ENCODE measurements at regions not wholly inside any gene's neighbourhood (a gene's known extent, or its start where the extent isn't known, plus 50 kb on each side); places are given as distances from the start of the nearest gene placed in this dataset.

GRCh38 chr12:58233886-58234285, 292.5 kb downstream of the ATP23 start:
- H3K27me3 ChIP-seq (ENCODE audit: control insufficient read depth, insufficient read depth, low read length): no peaks in the 10 kb centered on the region
- H3K27ac ChIP-seq (ENCODE audit: low read depth, low read length): no peak overlapping the region
- H3K4me1 ChIP-seq (ENCODE audit: control insufficient read depth, insufficient read depth, low read length): no peaks in the 10 kb centered on the region
- H3K4me3 ChIP-seq (ENCODE audit: low read length): no peak overlapping the region
- no peaks in the 10 kb centered on the region for H3K36me3 ChIP-seq (ENCODE audit: control insufficient read depth, insufficient read depth, low read length)
- H3K9ac ChIP-seq (ENCODE audit: low read length): no peak overlapping the region

DNA sequence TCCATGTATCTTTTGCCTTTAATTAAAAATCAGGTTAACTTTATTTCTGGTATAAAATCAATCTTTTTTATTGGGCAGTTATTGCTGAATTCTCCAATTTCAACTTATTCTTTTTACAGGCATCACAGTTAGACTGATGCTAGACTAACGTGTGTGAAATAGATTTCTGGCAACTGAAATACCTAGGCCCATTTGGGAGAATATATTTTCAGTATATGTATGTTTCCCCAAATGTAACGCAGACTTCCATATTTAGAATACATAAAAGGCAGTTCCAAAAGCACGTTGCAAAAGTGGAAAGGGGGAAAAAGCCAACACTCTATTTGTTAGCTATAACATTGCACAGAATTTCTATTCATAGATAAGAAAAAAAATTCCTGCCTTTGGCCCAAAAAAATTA, 297.0 kb downstream of the ATP23 start:
- no peak overlapping the region for H3K9ac ChIP-seq (ENCODE audit: low read length)
- no peaks in the 10 kb centered on the region for H3K36me3 ChIP-seq (ENCODE audit: control insufficient read depth, insufficient read depth, low read length)
- H3K4me3 ChIP-seq (ENCODE audit: low read length): no peak overlapping the region
- H3K27ac ChIP-seq (ENCODE audit: low read depth, low read length): no peak overlapping the region
- H3K4me1 ChIP-seq (ENCODE audit: control insufficient read depth, insufficient read depth, low read length): no peaks in the 10 kb centered on the region
- no peaks in the 10 kb centered on the region for H3K27me3 ChIP-seq (ENCODE audit: control insufficient read depth, insufficient read depth, low read length)

- Histone ChIP-seq H3K27ac (ENCODE audit: low read depth, low read length) (no peak overlapping the region), H3K4me1 (ENCODE audit: control insufficient read depth, insufficient read depth, low read length) (no peaks in the 10 kb centered on the region), H3K9ac (ENCODE audit: low read length) (no peak overlapping the region), H3K4me3 (ENCODE audit: low read length) (no peak overlapping the region), H3K27me3 (ENCODE audit: control insufficient read depth, insufficient read depth, low read length) (no peaks in the 10 kb centered on the region), H3K36me3 (ENCODE audit: control insufficient read depth, insufficient read depth, low read length) (no peaks in the 10 kb centered on the region)
Measured at GRCh38 chr12:58241099-58241498, 299.7 kb downstream of the ATP23 start.

GRCh38 chr12:58242796-58243630, 301.6 kb downstream of the ATP23 start:
- no peak overlapping the region for H3K27ac ChIP-seq (ENCODE audit: low read depth, low read length)
- no peaks in the 10 kb centered on the region for H3K4me1 ChIP-seq (ENCODE audit: control insufficient read depth, insufficient read depth, low read length)
- no peaks in the 10 kb centered on the region for H3K27me3 ChIP-seq (ENCODE audit: control insufficient read depth, insufficient read depth, low read length)
- no peak overlapping the region for H3K9ac ChIP-seq (ENCODE audit: low read length)
- no peaks in the 10 kb centered on the region for H3K36me3 ChIP-seq (ENCODE audit: control insufficient read depth, insufficient read depth, low read length)
- no peak overlapping the region for H3K4me3 ChIP-seq (ENCODE audit: low read length)

GRCh38 chr12:58247633-58248032, 306.3 kb downstream of the ATP23 start:
- H3K27me3 ChIP-seq (ENCODE audit: control insufficient read depth, insufficient read depth, low read length): no peaks in the 10 kb centered on the region
- no peak overlapping the region for H3K4me3 ChIP-seq (ENCODE audit: low read length)
- no peaks in the 10 kb centered on the region for H3K4me1 ChIP-seq (ENCODE audit: control insufficient read depth, insufficient read depth, low read length)
- no peak overlapping the region for H3K27ac ChIP-seq (ENCODE audit: low read depth, low read length)
- no peak overlapping the region for H3K9ac ChIP-seq (ENCODE audit: low read length)
- no peaks in the 10 kb centered on the region for H3K36me3 ChIP-seq (ENCODE audit: control insufficient read depth, insufficient read depth, low read length)

DNA sequence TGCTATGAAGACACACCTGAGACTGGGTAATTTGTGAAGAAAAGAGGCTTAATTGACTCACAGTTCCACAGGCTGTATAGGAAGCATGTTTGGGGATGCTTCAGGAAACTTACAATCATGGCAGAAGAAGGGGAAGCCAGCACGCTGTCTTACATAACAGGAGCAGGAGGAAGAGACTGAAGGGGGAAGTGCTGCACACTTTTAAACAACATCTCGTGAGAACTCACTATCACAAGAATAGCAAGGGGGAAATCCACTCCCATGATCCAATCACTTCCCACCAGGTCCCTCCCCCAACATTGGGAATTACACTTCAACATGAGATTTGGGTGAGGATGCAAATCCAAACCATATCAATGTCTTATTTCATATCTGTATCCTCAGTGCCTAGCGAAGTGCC, 307.2 kb downstream of the ATP23 start:
- no peak overlapping the region for H3K27ac ChIP-seq (ENCODE audit: low read depth, low read length)
- H3K27me3 ChIP-seq (ENCODE audit: control insufficient read depth, insufficient read depth, low read length): no peaks in the 10 kb centered on the region

GRCh38 chr12:58249610-58250009, 308.2 kb downstream of the ATP23 start:
- Histone ChIP-seq H3K27me3 (ENCODE audit: control insufficient read depth, insufficient read depth, low read length) (no peaks in the 10 kb centered on the region), H3K36me3 (ENCODE audit: control insufficient read depth, insufficient read depth, low read length) (no peaks in the 10 kb centered on the region), H3K4me1 (ENCODE audit: control insufficient read depth, insufficient read depth, low read length) (no peaks in the 10 kb centered on the region), H3K4me3 (ENCODE audit: low read length) (no peak overlapping the region), H3K27ac (ENCODE audit: low read depth, low read length) (no peak overlapping the region), H3K9ac (ENCODE audit: low read length) (no peak overlapping the region)

More for the DNA sequence above, 307.2 kb downstream of the ATP23 start:
- H3K9ac ChIP-seq (ENCODE audit: low read length): no peak overlapping the region
- H3K36me3 ChIP-seq (ENCODE audit: control insufficient read depth, insufficient read depth, low read length): no peaks in the 10 kb centered on the region
- no peaks in the 10 kb centered on the region for H3K4me1 ChIP-seq (ENCODE audit: control insufficient read depth, insufficient read depth, low read length)
- no peak overlapping the region for H3K4me3 ChIP-seq (ENCODE audit: low read length)

DNA sequence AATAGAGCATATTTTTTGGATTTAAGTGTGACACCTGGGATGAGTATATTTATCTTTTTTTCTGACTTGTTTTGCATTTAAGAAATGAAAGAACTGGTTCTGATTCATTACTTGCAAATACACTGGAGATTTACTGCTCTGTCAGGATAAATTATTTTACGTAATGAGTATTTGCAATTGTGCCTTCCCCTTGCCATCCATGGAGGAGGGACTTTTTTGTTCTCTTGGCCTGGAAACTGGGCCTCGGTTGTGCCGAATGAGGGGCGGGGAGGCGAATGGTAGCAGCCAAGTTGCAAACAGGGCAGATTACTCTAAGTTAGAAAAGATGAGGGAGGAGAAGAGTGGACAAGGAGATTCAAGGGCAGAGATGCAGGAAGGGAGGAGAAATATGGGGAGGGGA, 308.7 kb downstream of the ATP23 start:
- Histone ChIP-seq H3K27ac (ENCODE audit: low read depth, low read length) (no peak overlapping the region), H3K9ac (ENCODE audit: low read length) (no peak overlapping the region)

GRCh38 chr12:58252914-58253313, 311.5 kb downstream of the ATP23 start:
- Histone ChIP-seq H3K27ac (ENCODE audit: low read depth, low read length) (no peak overlapping the region), H3K9ac (ENCODE audit: low read length) (no peak overlapping the region), H3K27me3 (ENCODE audit: control insufficient read depth, insufficient read depth, low read length) (no peaks in the 10 kb centered on the region), H3K4me3 (ENCODE audit: low read length) (no peak overlapping the region), H3K4me1 (ENCODE audit: control insufficient read depth, insufficient read depth, low read length) (no peaks in the 10 kb centered on the region), H3K36me3 (ENCODE audit: control insufficient read depth, insufficient read depth, low read length) (no peaks in the 10 kb centered on the region)

More for the DNA sequence above, 308.7 kb downstream of the ATP23 start:
- no peaks in the 10 kb centered on the region for H3K4me1 ChIP-seq (ENCODE audit: control insufficient read depth, insufficient read depth, low read length)
- H3K36me3 ChIP-seq (ENCODE audit: control insufficient read depth, insufficient read depth, low read length): no peaks in the 10 kb centered on the region
- H3K27me3 ChIP-seq (ENCODE audit: control insufficient read depth, insufficient read depth, low read length): no peaks in the 10 kb centered on the region
- no peak overlapping the region for H3K4me3 ChIP-seq (ENCODE audit: low read length)

DNA sequence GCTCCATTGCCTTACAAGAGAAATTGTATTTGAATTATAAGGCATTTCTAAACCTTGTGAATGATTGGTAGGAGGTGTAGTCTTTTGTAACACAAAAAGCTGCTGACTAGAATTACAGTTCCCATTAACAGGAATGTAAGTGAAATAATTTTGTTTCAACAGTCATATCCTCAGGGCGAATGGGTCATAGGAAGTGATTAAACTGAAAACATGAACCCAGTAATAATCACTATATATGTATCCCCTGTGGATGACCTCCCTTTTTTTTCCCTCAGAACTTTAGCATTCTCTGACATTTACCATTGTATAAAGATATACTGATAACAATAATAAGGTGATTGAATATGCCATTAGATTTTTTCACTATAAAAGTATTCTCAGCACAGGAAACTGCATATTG, 312.3 kb downstream of the ATP23 start:
- H3K27ac ChIP-seq (ENCODE audit: low read depth, low read length): no peak overlapping the region
- H3K9ac ChIP-seq (ENCODE audit: low read length): no peak overlapping the region
- no peaks in the 10 kb centered on the region for H3K36me3 ChIP-seq (ENCODE audit: control insufficient read depth, insufficient read depth, low read length)
- no peaks in the 10 kb centered on the region for H3K4me1 ChIP-seq (ENCODE audit: control insufficient read depth, insufficient read depth, low read length)
- H3K27me3 ChIP-seq (ENCODE audit: control insufficient read depth, insufficient read depth, low read length): no peaks in the 10 kb centered on the region
- no peak overlapping the region for H3K4me3 ChIP-seq (ENCODE audit: low read length)

DNA sequence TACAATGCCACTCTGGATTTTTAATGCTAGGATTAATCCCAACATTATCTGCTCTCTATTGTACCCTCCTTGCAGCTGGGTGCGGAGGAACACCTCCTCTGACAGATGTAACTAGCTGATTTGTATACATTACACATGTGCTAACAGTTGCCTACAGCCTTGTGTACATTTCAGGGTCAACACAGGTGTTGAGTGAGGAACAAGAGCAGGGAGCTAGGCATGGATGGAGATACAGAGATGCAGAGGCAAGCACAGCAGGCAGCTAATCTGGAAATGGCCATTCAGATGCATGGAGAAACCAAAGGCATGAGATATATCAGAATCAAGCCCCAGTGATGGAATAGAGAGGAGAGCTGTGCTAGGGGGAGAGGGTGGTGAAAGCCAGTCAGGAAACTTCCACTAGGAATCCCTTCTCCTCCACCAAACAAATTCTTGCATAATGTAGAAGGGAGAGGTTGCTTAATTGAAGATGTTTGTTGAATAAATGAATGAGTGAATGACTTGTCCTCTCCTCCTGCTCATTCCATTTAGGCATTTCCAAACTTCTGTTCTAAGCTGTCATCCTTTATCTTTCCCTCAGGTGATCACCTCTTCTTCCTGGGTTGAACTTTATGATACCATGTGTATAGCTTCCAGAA, 313.2 kb downstream of the ATP23 start:
- Histone ChIP-seq H3K4me1 (ENCODE audit: control insufficient read depth, insufficient read depth, low read length) (no peaks in the 10 kb centered on the region), H3K4me3 (ENCODE audit: low read length) (no peak overlapping the region), H3K27ac (ENCODE audit: low read depth, low read length) (no peak overlapping the region), H3K36me3 (ENCODE audit: control insufficient read depth, insufficient read depth, low read length) (no peaks in the 10 kb centered on the region), H3K27me3 (ENCODE audit: control insufficient read depth, insufficient read depth, low read length) (no peaks in the 10 kb centered on the region), H3K9ac (ENCODE audit: low read length) (no peak overlapping the region)

GRCh38 chr12:58262796-58263195, 321.4 kb downstream of the ATP23 start:
- Histone ChIP-seq H3K27ac (ENCODE audit: low read depth, low read length) (no peak overlapping the region), H3K36me3 (ENCODE audit: control insufficient read depth, insufficient read depth, low read length) (no peaks in the 10 kb centered on the region), H3K4me1 (ENCODE audit: control insufficient read depth, insufficient read depth, low read length) (no peaks in the 10 kb centered on the region), H3K4me3 (ENCODE audit: low read length) (no peak overlapping the region), H3K27me3 (ENCODE audit: control insufficient read depth, insufficient read depth, low read length) (no peaks in the 10 kb centered on the region), H3K9ac (ENCODE audit: low read length) (no peak overlapping the region)

DNA sequence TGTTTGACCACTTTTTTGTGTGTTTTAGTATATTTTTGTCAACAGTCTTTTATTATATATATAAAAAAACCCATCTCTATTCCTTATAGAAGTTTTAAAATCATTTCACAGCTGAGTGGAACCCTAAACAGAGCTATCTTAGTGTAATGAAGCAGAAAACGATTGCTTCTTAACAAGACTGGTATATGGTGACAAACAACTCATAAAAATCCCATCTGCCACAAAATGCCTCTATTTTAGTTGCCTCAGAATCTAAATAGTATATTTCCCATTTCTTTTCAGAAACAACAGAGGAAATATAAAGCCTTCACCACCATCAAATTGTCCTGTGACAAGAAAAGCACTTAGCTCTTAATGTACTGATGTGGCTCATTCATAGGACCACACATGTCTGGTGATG, 322.4 kb downstream of the ATP23 start:
- H3K4me1 ChIP-seq (ENCODE audit: control insufficient read depth, insufficient read depth, low read length): no peaks in the 10 kb centered on the region
- no peaks in the 10 kb centered on the region for H3K36me3 ChIP-seq (ENCODE audit: control insufficient read depth, insufficient read depth, low read length)
- H3K9ac ChIP-seq (ENCODE audit: low read length): no peak overlapping the region
- no peaks in the 10 kb centered on the region for H3K27me3 ChIP-seq (ENCODE audit: control insufficient read depth, insufficient read depth, low read length)
- H3K4me3 ChIP-seq (ENCODE audit: low read length): no peak overlapping the region
- H3K27ac ChIP-seq (ENCODE audit: low read depth, low read length): no peak overlapping the region
